ENCODE measurements at regions not wholly inside any gene's neighbourhood (a gene's known extent, or its start where the extent isn't known, plus 50 kb on each side); places are given as distances from the start of the nearest gene placed in this dataset.

DNA sequence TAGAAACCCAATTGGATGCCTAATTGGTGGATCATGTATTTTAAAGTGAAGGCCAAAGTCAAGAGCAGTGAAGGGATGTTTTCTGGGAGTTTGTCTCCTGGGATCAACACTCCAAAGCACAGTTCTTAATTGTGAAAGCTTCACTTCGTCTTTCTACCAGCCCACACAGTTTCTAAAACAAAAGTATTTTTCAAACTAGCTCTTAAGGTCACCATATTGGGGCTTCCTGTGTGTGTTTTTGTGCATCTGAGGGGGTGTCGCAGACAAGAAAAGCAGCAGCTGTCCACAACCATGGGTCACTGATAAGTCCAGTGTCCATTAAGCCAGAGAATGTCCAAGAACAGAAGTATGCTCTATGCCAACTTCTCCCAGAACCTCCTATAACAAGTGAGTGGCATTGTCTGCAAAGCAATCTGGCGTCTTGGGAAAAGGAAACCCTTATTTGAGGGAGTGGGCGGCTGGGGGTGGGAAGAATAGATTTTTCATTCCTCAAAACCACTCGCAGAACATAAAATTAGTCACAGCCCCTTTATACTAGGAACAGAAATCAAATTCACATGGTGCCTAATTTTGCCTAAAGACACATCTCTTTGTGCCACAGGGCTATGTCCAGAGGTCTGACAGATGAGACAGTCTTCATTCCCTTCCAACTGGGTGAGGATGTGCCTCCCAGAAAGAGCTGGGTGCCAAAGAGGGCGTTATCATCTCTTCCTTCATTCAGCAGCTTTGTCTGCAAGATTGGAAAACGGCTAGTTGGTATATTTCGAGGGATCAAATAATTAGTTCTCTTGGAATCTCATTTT lies 610.4 kb downstream of the BCOR start:
- dilution Hi-C loops (cut with HindIII; ENCODE audit: low sequenced_read_pairs, unreplicated experiment), result no loop called here
- Histone ChIP-seq H3K14ac (replicated peaks; ENCODE audit: low read depth, low read length) (no peak overlapping the region), H4K8ac (ENCODE audit: low read depth in 2 of 2, low read length in 2 of 2) (no peak overlapping the region), H2BK15ac (ENCODE audit: low read depth, low read length) (no peak overlapping the region), H3K27ac (ENCODE audit: insufficient read depth, low read length) (no peak overlapping the region), H4K91ac (ENCODE audit: insufficient read depth, low read depth, low read length) (no peak overlapping the region), H2AK9ac (replicated peaks; ENCODE audit: low read depth, low read length, poor library complexity) (no peak overlapping the region), H3K56ac (ENCODE audit: extremely low read depth, insufficient read depth, low read length) (no peak overlapping the region), H2BK20ac (ENCODE audit: low read depth, low read length) (no peak overlapping the region), H2BK120ac (ENCODE audit: low read depth, low read length) (no peak overlapping the region), H3K23ac (ENCODE audit: low read depth, low read length) (no peak overlapping the region), H3K9me3 (ENCODE audit: control insufficient read depth, insufficient read depth, low read length) (0 out of 2 replicates have a peak, but pooled peaks cover 2% of the 10 kb centered on the region), H3K36me3 (ENCODE audit: control insufficient read depth, insufficient read depth, low read length) (no peaks in the 10 kb centered on the region), H3K27me3 (ENCODE audit: control insufficient read depth, insufficient read depth, low read length) (peaks cover 27% of the 10 kb centered on the region), H3K18ac (ENCODE audit: low read depth, low read length) (no peak overlapping the region), H2AFZ (replicated peaks; ENCODE audit: low read length, poor library complexity) (no peak overlapping the region), H3K9ac (ENCODE audit: low read depth, low read length) (no peak overlapping the region), H3K4me1 (ENCODE audit: control insufficient read depth, insufficient read depth, low read length) (no peaks in the 10 kb centered on the region), H4K5ac (ENCODE audit: low read depth, low read length) (no peak overlapping the region), H4K20me1 (ENCODE audit: insufficient read depth, low read length) (no peaks in the 10 kb centered on the region), H3K4me2 (ENCODE audit: low read depth, low read length) (no peak overlapping the region), H3K4ac (ENCODE audit: low read depth, low read length) (no peak overlapping the region), H3K4me3 (ENCODE audit: insufficient read depth, low read depth, low read length) (no peak overlapping the region), H3K9me1 (ENCODE audit: insufficient read depth, low read length) (no peaks in the 10 kb centered on the region), H2AK5ac (ENCODE audit: low read depth, low read length) (no peak overlapping the region), H2BK5ac (ENCODE audit: low read depth, low read length, poor library complexity, severe bottlenecking) (no peak overlapping the region), H3K79me1 (ENCODE audit: low read depth in 1 of 2, low read length in 2 of 2) (no peaks in the 10 kb centered on the region)
- POLR2A ChIA-PET (ENCODE audit: unreplicated experiment), result no interaction called here
- ATAC-seq (ENCODE audit: low read depth), result no peak
- CTCF ChIA-PET, result no interaction called here
- intact Hi-C loops (cut with micrococcal nuclease), result no loop called here
- DNase-seq, result no peak
- no peak for TF ChIP-seq CEBPB (IDR thresholded peaks at IDR 0.05; ENCODE audit: low read depth, low read length)
- no peak for TF ChIP-seq POLR2A (IDR thresholded peaks at IDR 0.05; ENCODE audit: low read depth, low read length)
- no peak for TF ChIP-seq RCOR1 (IDR thresholded peaks at IDR 0.05; ENCODE audit: insufficient replicate concordance, low read length)
- TF ChIP-seq, protein P1, sequence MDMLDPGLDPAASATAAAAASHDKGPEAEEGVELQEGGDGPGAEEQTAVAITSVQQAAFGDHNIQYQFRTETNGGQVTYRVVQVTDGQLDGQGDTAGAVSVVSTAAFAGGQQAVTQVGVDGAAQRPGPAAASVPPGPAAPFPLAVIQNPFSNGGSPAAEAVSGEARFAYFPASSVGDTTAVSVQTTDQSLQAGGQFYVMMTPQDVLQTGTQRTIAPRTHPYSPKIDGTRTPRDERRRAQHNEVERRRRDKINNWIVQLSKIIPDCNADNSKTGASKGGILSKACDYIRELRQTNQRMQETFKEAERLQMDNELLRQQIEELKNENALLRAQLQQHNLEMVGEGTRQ (IDR thresholded peaks at IDR 0.05; ENCODE audit: low read depth, low read length), result no peak
- no peak for TF ChIP-seq RAD21 (IDR thresholded peaks at IDR 0.05; ENCODE audit: low read length)
- no peak for TF ChIP-seq FOS (IDR thresholded peaks at IDR 0.05; ENCODE audit: low read depth, low read length)
- no peak for TF ChIP-seq BHLHE40 (IDR thresholded peaks at IDR 0.05; ENCODE audit: low read depth, low read length)
- TF ChIP-seq NFE2L2 (IDR thresholded peaks at IDR 0.05; ENCODE audit: low read depth, low read length), result no peak
- TF ChIP-seq, protein P2, sequence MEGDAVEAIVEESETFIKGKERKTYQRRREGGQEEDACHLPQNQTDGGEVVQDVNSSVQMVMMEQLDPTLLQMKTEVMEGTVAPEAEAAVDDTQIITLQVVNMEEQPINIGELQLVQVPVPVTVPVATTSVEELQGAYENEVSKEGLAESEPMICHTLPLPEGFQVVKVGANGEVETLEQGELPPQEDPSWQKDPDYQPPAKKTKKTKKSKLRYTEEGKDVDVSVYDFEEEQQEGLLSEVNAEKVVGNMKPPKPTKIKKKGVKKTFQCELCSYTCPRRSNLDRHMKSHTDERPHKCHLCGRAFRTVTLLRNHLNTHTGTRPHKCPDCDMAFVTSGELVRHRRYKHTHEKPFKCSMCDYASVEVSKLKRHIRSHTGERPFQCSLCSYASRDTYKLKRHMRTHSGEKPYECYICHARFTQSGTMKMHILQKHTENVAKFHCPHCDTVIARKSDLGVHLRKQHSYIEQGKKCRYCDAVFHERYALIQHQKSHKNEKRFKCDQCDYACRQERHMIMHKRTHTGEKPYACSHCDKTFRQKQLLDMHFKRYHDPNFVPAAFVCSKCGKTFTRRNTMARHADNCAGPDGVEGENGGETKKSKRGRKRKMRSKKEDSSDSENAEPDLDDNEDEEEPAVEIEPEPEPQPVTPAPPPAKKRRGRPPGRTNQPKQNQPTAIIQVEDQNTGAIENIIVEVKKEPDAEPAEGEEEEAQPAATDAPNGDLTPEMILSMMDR (conservative IDR thresholded peaks at IDR 0.05; ENCODE audit: low read depth, low read length), result no peak
- TF ChIP-seq, protein P3, sequence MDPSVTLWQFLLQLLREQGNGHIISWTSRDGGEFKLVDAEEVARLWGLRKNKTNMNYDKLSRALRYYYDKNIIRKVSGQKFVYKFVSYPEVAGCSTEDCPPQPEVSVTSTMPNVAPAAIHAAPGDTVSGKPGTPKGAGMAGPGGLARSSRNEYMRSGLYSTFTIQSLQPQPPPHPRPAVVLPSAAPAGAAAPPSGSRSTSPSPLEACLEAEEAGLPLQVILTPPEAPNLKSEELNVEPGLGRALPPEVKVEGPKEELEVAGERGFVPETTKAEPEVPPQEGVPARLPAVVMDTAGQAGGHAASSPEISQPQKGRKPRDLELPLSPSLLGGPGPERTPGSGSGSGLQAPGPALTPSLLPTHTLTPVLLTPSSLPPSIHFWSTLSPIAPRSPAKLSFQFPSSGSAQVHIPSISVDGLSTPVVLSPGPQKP (IDR thresholded peaks at IDR 0.05; ENCODE audit: borderline replicate concordance, low read depth, low read length), result no peak
- TF ChIP-seq MXI1 (IDR thresholded peaks at IDR 0.05; ENCODE audit: borderline replicate concordance, low read depth, low read length), result no peak
- no peak for TF ChIP-seq SMC3 (IDR thresholded peaks at IDR 0.05; ENCODE audit: low read depth, low read length)
- TF ChIP-seq MAZ (IDR thresholded peaks at IDR 0.05; ENCODE audit: borderline replicate concordance, low read depth, low read length), result no peak
- TF ChIP-seq RFX5 (IDR thresholded peaks at IDR 0.05; ENCODE audit: low read depth, low read length), result no peak
- no peak for TF ChIP-seq CHD1 (IDR thresholded peaks at IDR 0.05; ENCODE audit: low read depth, low read length)
- no peak for TF ChIP-seq MAFK (IDR thresholded peaks at IDR 0.05; ENCODE audit: low read depth, low read length)
- WGBS, 2 experiments (ENCODE audit: extremely low coverage in 2 of 2, insufficient read length in 1 of 2), result 43% methylated on average over 1 of the region's 8 CpGs; no CpG with 5 or more reads in 1 of the 2 experiments
- BruUV-seq (replicated peaks), result no TSS peak
- in situ Hi-C loops (cut with MboI; ENCODE audit: low sequenced_read_pairs), result no loop called here

Data from IMR-90 (cell line).